ENCODE measurements at regions not wholly inside any gene's neighbourhood (a gene's known extent, or its start where the extent isn't known, plus 50 kb on each side); places are given as distances from the start of the nearest gene placed in this dataset.

DNA sequence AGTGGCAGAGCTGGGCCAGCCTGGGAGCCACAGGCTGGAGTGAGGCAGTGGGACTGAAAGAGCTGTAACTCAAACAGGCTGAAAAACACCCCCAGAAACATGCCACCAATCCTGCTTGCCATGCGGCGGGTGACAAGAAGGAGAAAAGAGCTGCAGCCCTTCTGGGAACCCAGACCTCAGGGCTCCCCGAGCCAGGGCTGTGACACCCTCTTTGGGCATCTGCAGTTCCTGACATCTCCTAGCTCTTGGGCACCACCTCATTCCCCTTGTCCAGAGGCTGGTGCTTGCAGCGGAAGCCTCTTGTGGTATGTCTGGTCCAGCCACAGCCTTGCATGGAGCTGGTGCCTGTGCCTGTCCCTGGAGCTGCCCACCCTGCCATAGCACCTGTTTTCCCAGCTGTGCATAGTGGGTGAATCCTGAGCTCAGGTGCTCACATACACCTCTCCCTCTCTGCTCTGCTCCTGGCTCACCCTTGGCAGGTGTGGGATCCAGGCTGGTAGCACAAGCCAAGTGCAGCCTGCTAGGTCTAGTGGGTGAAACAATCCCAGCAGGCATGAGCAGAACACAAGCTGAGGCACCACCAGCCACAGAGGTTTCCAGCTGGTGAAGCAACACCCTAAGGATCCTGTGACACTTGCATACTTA is 149.0 kb downstream of the CXXC4 start:
- H3K36me3 ChIP-seq (replicated peaks in 1 of 2; ENCODE audit: control insufficient read depth in 1 of 2, insufficient read depth in 2 of 2, low read length in 1 of 2): no peaks in the 10 kb centered on the region
- H3K9ac ChIP-seq: no peak overlapping the region
- CTCF ChIA-PET: no interaction called here
- no peaks in the 10 kb centered on the region for H3K9me3 ChIP-seq
- no peaks in the 10 kb centered on the region for H4K20me1 ChIP-seq (ENCODE audit: insufficient read depth)
- no peaks in the 10 kb centered on the region for H3K79me2 ChIP-seq (ENCODE audit: insufficient read depth)
- no peak for TF ChIP-seq RXRA (IDR thresholded peaks at IDR 0.05; ENCODE audit: borderline replicate concordance, low read depth)
- TF ChIP-seq, protein P1, sequence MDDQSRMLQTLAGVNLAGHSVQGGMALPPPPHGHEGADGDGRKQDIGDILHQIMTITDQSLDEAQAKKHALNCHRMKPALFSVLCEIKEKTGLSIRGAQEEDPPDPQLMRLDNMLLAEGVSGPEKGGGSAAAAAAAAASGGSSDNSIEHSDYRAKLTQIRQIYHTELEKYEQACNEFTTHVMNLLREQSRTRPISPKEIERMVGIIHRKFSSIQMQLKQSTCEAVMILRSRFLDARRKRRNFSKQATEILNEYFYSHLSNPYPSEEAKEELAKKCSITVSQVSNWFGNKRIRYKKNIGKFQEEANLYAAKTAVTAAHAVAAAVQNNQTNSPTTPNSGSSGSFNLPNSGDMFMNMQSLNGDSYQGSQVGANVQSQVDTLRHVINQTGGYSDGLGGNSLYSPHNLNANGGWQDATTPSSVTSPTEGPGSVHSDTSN (IDR thresholded peaks at IDR 0.05): no peak
- no peak for TF ChIP-seq FOXJ3 (CRISPR knock-in tag; IDR thresholded peaks at IDR 0.05)
- TF ChIP-seq, protein P2, sequence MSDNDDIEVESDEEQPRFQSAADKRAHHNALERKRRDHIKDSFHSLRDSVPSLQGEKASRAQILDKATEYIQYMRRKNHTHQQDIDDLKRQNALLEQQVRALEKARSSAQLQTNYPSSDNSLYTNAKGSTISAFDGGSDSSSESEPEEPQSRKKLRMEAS (IDR thresholded peaks at IDR 0.05; ENCODE audit: low read depth): no peak
- no peak for TF ChIP-seq TAF1 (IDR thresholded peaks at IDR 0.05; ENCODE audit: borderline replicate concordance, low read depth, low read length)
- TF ChIP-seq NFIC (IDR thresholded peaks at IDR 0.05; ENCODE audit: borderline replicate concordance): no peak
- TF ChIP-seq FOXM1 (IDR thresholded peaks at IDR 0.05; ENCODE audit: low read depth): no peak
- no peak for TF ChIP-seq MEF2A (IDR thresholded peaks at IDR 0.05; ENCODE audit: borderline replicate concordance, low read depth)
- TF ChIP-seq, protein P3, sequence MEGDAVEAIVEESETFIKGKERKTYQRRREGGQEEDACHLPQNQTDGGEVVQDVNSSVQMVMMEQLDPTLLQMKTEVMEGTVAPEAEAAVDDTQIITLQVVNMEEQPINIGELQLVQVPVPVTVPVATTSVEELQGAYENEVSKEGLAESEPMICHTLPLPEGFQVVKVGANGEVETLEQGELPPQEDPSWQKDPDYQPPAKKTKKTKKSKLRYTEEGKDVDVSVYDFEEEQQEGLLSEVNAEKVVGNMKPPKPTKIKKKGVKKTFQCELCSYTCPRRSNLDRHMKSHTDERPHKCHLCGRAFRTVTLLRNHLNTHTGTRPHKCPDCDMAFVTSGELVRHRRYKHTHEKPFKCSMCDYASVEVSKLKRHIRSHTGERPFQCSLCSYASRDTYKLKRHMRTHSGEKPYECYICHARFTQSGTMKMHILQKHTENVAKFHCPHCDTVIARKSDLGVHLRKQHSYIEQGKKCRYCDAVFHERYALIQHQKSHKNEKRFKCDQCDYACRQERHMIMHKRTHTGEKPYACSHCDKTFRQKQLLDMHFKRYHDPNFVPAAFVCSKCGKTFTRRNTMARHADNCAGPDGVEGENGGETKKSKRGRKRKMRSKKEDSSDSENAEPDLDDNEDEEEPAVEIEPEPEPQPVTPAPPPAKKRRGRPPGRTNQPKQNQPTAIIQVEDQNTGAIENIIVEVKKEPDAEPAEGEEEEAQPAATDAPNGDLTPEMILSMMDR (IDR thresholded peaks at IDR 0.05): no peak
- TF ChIP-seq REST (IDR thresholded peaks at IDR 0.05; ENCODE audit: low read depth, low read length): no peak
- TF ChIP-seq ELF1 (IDR thresholded peaks at IDR 0.05): no peak
- no peak for TF ChIP-seq SMC3 (IDR thresholded peaks at IDR 0.05; ENCODE audit: low read depth, low read length)
- no peak for TF ChIP-seq POLR2AphosphoS5 (IDR thresholded peaks at IDR 0.05; ENCODE audit: low read depth, low read length)
- TF ChIP-seq CHD2 (IDR thresholded peaks at IDR 0.05; ENCODE audit: low read length, partially characterized antibody): no peak
- TF ChIP-seq GATA2 (CRISPR knock-in tag; IDR thresholded peaks at IDR 0.05): no peak
- H3K9me2 ChIP-seq: no peaks in the 10 kb centered on the region
- no peak overlapping the region for H3K27ac ChIP-seq (ENCODE audit: low read depth in 2 of 2, low read length in 1 of 2)
- no peaks in the 10 kb centered on the region for H3K4me1 ChIP-seq (ENCODE audit: control insufficient read depth in 1 of 2, insufficient read depth in 2 of 2, low read depth in 1 of 2, low read length in 1 of 2)
- POLR2A ChIA-PET: no interaction called here
- 66% methylated on average over 3 of the region's 4 CpGs for WGBS (ENCODE audit: low lambda C conversion rate)
- H2AFZ ChIP-seq (ENCODE audit: low read depth): no peak overlapping the region
- no peak overlapping the region for H3K4me3 ChIP-seq (ENCODE audit: low read depth in 2 of 2, low read length in 1 of 2)
- no peak overlapping the region for H3K4me2 ChIP-seq
- H3F3A ChIP-seq (replicated peaks; ENCODE audit: insufficient read depth): no peaks in the 10 kb centered on the region
- no peaks in the 10 kb centered on the region for H3K27me3 ChIP-seq (ENCODE audit: insufficient read depth)
- DNase-seq: no peak

All from SK-N-SH (cell line).